PFSK-1 (cell line): ENCODE measurements at regions not wholly inside any gene's neighbourhood (a gene's known extent, or its start where the extent isn't known, plus 50 kb on each side); places are given as distances from the start of the nearest gene placed in this dataset.

ENCODE experiments used
- POLR2AphosphoS5 ChIP-seq: IDR thresholded peaks from 2 replicates; pipeline ENCODE4 v1.6.1; 2012; ENCODE audit warnings: low read depth, mild to moderate bottlenecking, control low read depth, low read length, moderate library complexity
- TAF1 ChIP-seq: IDR thresholded peaks from 2 replicates; pipeline ENCODE4 v1.6.1; 2012; ENCODE audit warnings: low read length, control low read depth, borderline replicate concordance; ENCODE audit not compliant: insufficient read depth
- TF ChIP-seq, protein P1 (sequence below), 2 experiments: IDR thresholded peaks; 2 replicates each; pipeline versions ENCODE4 v1.6.1 to v1.8.0; 2011 to 2012; ENCODE audit warnings: low read depth in 2 of 2, low read length in 2 of 2, control low read depth in 1 of 2, inconsistent platforms in 1 of 2, mild to moderate bottlenecking in 1 of 2, moderate library complexity in 1 of 2; ENCODE audit not compliant: insufficient read depth in 1 of 2

DNA sequence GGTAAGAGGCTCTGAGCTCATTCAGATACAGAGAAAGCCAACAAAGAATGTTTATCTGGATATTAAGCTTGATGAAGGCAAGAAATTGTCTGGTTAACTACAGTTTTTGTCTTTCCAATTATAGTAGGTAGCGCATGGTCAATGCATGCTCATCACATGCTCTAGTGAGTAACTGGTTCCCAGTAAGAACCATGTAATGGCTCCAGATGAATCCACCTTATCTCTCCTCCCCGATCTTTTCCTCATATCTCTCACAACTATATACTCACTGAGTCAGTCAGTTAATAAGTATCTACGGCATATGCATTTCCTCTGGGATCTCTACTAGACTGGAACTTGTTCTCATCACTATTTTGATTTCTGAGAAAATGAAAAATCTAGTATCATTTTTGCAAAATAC, 340.7 kb upstream of the DYNLRB2 start:
- TF ChIP-seq TAF1 (no peak), POLR2AphosphoS5 (no peak)
- TF ChIP-seq, protein P1, sequence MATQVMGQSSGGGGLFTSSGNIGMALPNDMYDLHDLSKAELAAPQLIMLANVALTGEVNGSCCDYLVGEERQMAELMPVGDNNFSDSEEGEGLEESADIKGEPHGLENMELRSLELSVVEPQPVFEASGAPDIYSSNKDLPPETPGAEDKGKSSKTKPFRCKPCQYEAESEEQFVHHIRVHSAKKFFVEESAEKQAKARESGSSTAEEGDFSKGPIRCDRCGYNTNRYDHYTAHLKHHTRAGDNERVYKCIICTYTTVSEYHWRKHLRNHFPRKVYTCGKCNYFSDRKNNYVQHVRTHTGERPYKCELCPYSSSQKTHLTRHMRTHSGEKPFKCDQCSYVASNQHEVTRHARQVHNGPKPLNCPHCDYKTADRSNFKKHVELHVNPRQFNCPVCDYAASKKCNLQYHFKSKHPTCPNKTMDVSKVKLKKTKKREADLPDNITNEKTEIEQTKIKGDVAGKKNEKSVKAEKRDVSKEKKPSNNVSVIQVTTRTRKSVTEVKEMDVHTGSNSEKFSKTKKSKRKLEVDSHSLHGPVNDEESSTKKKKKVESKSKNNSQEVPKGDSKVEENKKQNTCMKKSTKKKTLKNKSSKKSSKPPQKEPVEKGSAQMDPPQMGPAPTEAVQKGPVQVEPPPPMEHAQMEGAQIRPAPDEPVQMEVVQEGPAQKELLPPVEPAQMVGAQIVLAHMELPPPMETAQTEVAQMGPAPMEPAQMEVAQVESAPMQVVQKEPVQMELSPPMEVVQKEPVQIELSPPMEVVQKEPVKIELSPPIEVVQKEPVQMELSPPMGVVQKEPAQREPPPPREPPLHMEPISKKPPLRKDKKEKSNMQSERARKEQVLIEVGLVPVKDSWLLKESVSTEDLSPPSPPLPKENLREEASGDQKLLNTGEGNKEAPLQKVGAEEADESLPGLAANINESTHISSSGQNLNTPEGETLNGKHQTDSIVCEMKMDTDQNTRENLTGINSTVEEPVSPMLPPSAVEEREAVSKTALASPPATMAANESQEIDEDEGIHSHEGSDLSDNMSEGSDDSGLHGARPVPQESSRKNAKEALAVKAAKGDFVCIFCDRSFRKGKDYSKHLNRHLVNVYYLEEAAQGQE (IDR thresholded peaks at IDR 0.05; ENCODE audit: insufficient read depth in 1 of 2, low read depth in 2 of 2, low read length in 2 of 2) = no peak
